Suppressor macrophage treated with lipopolysaccharide for 1 hour (primary cell): ENCODE measurements at regions not wholly inside any gene's neighbourhood (a gene's known extent, or its start where the extent isn't known, plus 50 kb on each side); places are given as distances from the start of the nearest gene placed in this dataset.

ENCODE experiments used
- DNase-seq, 3 donors: peaks; one replicate each; pipeline ENCODE4 v3.0.0-alpha.2; 2020 to 2022

DNA sequence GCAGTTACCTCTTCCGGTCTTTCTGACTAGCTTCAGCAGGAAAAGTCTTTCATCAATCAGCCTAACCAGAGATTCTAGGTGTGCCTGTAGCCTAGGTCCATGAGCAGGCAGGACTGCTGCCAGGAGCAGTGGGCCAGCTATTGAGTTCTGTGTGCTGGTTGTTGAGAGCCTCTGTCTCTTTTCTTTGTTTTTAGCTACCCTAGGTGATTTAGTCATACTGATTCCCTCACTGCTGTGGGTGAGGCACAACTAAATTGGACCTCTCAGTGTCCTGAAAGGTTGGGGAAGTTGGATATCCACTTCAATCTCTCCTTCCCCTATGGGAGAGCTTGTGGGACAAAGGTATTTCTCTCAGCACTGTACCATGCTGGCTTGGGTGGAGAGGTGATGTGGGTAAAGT is 354.9 kb downstream of the GPAT3 start:
- DNase-seq, result no peak

DNA sequence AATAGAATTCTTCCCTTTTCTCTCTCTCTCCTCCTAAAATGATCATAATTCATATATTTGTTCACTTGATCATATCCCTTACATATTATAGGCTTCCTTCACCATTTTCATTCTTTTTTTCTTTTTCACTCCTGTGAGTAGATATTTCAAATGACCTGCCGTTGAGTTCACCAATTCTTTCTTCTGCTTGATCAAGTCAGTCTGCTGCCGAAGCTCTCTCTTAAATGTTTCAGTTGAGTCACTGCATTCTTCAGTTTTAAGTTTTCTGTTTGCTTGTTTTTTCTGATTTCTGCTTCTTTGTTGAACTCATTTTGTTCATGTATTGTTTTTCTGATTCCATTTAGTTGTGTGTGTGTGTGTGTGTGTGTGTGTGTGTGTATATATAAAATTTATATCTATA is 354.3 kb downstream of the GPAT3 start:
- DNase-seq, result no peak

DNA sequence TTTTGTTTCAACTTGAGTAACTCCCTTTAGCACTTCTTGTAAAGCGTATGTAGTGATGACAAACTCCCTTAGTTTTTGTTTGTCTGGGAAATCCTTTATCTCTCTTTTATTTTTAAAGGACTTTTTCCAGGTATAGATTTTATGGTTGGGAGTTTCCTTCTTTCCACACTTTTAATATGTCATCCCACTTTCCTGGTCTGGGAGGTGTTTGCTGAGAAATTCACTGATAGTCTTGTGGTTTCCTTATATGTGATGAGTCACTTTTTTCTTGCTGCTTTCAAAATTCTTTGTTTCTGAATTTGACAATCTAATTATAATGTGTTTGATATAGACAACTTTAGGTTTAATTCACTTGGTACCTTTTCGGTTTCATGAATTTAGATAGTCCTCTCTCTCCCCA is 353.9 kb downstream of the GPAT3 start:
- no peak for DNase-seq

DNA sequence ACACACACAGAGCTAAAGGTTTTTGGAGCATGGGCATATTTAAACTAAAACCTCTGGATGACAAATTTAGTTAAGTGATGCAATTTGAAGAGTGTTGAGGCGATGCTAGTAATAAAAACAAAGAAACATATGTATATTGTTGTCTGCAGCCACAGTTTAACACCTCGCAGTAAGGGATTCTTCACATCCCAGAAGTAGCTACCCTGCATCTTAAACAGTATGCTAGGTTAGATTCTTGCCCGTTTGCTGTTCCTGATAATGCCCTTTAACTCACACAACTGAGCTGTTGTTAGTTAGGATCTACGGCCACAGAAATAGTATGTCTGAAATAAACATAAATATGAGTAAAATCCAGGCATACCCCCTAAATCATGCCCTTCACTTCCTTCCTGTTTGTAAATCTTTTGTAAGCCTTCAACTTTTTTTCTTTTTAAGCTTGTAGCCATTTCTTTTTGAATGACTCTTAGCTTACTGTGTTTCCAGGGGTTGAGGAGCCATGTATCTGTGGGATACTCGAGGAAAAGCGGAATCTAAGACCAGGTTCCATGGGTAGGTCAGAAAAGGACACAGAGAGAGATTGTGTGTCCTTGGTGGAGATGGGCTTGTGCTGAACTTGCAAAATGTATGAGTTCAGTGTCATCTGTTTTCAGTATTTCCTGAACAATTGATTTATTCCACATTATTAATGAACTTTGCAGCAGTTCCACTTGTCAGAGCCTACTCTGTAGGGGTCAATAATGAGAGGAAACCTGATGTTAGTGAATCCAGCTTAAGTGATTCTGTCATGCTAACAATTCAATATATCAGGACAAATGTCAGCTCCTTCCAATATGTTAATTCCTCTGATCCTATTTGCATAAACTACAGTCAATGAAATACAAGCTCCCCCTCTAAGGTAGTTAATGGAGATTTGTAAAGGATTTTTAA is 349.6 kb downstream of the GPAT3 start:
- no peak for DNase-seq

DNA sequence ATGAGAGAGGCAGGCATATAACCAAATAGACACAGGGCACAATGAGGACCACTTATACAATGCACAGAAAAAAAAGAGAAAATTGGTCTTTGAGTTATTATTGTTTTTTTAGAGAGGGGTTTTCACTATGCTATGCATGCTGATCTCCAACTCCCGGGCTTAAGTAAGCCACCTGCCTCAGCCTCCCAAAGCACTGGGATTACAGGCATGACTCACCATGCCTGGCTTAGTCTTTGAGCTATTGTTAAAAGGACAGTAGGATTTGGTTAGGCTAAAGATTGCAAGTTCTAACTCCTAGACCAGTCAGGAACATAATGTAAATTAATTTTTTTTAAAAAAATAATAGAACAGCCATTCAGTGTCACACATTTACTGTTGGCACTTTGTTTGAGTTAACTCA is 340.1 kb downstream of the GPAT3 start:
- DNase-seq, result no peak

DNA sequence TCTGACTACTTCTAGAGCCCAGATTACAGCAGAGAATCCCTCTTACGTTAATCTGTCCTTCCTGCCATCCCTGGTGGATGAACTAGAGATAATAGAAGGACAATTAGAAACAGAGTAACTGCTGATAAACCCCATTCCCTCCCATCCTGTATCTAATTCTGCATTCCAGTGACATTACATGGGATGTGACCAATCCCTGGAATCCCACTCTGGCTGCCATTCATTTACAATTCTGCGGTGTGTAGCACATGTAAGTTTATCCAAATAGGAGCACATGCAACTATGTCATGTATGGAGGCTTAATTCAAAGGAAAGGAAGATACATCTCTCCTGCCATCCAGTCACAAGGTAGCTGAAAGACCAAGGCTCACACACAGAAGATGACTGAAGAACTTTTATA is 339.5 kb downstream of the GPAT3 start:
- DNase-seq, result no peak

DNA sequence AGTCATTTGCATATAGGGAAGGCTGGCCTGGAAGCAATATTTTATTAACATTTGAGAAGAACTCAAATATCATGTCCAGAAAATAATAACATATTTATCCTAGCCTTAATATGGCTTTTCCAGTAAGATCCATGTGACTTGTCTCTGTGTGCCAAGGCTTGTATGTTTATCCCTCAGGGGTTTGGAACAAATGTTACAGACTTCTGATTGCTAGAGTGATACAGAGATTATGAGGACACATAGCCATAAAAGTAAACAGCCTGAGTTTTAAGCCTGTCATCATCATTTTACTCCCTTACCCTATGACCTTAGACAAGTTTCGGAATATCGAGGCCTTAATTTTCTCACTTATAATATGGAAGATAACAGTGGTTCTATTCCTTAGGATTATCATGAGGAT is 338.1 kb downstream of the GPAT3 start:
- no peak for DNase-seq

DNA sequence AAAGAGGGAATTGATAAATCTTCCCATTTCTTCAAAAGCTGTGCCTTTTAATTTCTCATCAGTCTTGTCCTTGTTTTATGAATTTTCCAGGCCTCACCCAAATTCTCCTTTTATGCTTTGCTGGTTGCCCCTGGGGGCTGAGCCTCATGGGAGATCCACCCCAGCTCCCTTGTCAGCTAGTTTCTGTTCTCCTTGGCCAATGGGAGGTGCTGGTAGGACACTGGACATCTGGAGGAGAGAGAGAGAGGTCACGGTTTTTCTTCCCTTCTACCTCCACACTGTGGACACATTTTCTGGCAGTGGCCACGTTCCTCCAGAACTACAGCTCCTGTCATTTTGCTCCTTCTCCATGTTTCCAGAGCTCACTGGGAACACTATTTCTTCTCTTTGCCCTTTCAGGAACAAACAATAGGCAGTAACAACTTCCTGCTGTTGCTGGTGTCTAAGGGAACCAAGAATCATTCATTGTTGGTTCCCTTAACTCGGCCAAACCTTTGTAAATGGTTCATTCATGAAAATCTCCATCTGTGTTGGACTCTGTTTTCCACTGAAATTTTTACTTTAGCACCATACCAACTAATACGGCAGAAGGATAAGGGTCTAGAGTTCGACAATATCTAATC is 334.5 kb downstream of the GPAT3 start:
- DNase-seq, result no peak

DNA sequence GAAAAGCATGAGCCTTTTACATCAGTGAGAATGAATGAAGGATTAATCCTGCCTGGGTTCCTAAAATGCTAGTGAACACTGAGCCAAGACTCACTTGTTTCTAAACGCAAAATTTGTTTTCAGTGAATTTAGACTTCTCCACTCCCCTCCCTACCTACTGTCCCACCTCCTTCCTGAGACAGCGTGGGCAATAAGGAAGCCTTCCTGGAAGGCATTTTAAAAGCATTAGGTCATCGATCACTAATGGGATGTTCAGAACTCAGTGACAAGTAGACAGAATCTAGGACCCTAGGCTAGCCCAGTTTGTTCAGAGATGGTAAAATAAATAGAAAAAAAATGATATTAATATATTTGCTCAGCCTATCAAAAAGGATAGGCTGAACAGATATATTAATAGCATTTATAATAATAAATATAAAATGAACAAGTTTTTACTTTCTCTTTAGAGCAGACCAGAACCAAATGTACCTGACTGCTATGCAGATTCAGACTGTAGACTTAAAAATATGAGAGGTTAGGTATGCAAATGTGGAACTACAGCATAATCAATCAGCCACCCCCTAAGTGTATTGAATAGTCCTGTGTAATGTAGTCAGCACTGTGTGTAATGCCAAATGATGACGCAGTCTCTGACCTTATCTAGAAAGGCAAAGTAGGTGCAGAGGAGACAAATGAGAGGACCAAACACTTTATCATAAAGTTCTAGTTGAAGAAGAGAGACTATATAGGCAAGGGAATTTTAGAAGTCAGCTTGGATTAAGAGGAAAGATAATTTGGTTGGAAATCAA is 331.1 kb downstream of the GPAT3 start:
- no peak for DNase-seq

DNA sequence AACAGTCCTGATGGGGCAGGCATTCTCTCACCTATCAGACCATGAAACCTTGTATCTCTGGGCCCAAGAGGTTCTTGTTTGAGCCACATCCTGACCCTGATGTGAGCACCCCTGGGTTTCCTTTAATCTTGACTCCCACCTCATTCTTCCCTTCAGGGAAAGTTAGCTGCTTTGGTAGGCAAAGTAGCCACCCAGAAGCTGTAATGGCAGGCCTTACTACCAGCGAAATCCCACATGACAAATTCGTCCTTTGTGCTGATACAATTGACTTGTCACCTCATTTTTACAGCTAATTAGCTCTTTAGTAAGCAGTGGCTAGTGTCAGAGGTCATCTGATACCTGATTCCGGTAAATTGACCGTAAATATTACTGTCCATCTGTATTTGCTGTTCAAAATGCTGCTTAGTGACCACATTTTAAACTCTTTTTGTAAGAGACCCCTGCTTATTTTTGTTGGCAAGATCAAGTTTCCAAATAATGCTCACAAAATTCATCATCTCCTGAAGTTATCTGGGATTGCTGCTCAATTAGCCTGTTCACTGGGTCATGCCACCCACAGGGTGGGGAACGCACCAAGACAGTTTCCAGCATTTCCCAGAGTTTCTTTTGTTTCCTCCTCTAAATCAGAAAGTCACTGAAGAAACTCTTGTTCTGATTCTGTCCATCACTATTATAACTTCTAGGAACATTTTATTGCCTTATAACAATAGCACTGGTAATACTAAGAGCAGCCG is 329.7 kb downstream of the GPAT3 start:
- DNase-seq, result no peak

DNA sequence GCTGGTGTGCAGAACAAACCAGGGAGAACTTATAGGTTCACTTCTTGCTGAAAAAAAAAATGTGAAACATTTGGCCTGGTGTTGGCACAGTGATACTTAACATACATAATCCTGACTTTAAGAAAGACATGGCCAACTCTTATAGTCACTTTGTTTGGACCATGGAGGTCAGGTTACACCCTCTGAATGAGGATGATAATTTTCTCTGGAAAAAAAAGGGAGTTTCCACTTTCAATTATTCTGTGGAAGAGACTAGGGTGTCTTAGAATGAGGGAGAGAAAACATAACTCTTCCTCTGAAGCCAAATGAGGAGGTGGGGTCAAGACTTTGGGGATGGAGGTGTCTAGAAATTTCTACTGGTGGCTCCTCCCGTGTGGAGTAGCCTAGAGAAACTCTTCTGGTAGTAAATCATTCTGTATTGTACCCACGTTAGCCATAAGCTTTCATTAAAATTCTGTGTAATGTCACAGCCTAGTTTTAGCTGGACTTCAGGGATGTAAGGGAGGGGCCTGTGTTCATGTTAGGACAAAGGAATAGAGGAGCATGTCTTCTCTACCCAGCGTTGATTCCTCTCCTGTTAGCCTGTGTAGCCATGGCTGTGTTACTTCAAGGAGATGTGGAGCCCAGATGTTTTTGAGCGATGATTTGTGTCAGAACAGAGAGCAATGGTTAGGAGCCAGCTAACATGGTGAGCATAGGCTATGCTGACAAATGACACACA is 328.3 kb downstream of the GPAT3 start:
- no peak for DNase-seq

DNA sequence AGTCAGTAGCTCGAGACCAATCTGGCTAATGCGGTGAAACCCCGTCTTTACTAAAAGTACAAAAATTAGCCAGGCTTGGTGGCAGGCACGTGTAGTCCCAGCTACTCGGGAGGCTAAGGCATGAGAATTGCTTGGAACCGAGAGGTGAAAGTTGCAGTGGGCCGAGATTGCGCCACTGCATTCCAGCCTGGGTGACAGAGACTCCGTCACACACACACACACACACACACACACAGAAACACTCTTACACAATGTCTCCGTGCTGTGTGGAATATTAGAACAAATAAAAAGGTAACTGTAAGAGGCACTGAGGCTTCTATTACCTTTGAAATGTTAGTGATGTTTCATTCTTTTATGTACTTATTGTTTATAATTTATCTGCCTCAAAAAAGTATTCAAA is 326.6 kb downstream of the GPAT3 start:
- DNase-seq, result no peak

DNA sequence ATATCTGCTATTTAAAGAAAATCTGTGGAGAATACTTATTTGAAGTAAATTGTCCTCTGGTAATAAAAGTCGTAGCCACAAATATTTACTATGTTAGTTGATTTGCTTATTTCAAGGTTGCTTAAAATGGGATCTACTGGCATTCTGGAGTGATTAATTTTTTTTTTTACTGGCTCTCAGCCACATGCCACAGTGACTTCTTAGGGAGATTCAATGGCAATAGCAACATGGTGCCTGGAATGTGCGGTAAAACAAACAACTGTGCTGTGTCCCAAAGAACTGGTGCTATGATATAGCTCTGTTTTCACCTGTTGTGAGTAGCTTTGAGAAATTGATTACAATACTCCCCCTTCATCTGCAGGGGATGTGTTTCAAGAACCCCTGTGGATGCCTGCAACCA is 324.3 kb downstream of the GPAT3 start:
- no peak for DNase-seq

DNA sequence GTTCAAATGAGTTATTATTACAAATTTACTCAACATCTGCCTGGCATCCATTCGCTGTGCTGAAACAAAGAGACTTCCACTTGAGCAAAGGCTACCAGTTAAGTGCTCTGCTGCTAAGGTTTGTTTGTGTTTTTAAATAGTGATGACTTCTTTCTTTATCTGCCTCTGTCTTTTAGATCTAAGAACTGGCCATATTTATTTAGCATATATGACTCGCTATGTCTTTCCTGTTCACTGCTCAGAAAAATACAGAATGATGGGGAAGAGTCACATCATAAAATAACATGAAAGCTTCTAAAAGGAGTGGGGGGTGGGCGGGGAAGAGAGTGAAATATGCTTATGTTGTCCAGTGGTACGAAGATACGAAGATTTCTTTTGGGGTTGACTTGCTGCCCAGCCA is 322.2 kb downstream of the GPAT3 start:
- no peak for DNase-seq

DNA sequence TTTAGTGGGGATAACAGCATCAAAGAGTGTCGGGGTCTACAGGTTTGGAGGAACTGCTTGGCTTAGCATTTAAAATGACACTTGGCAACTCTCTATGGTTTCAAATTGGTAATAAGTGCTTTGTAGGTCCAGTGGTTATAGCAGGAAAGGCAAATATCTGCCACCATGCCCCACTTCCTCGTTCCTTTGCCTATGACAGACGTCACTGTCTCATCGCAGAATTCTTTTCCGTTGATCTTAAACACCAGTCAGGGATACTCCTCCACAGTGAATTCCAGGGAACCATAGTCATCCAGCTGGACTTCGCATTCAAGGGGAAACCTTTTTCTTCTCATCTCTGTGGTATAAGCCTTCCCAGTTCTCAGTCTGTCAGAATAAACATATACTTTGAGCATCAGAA is 319.1 kb downstream of the GPAT3 start:
- no peak for DNase-seq

DNA sequence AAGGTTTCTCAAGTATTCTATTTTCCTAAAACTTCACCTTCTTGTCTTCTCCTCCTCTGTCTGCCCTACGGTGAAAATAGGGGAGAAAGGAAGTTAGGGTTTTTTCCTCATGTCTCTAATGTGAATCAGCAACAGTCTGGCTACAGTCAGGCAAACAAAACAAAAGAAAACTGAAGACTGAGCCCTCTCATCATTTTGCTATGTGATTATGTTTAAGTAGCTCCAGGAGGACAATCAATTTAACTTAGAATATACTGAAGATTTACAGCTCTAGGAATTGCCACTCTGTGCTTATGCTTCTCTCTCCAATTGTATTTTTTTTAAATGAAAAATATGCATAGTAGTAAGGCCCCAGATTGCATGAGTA is 316.2 kb downstream of the GPAT3 start:
- DNase-seq, result no peak

DNA sequence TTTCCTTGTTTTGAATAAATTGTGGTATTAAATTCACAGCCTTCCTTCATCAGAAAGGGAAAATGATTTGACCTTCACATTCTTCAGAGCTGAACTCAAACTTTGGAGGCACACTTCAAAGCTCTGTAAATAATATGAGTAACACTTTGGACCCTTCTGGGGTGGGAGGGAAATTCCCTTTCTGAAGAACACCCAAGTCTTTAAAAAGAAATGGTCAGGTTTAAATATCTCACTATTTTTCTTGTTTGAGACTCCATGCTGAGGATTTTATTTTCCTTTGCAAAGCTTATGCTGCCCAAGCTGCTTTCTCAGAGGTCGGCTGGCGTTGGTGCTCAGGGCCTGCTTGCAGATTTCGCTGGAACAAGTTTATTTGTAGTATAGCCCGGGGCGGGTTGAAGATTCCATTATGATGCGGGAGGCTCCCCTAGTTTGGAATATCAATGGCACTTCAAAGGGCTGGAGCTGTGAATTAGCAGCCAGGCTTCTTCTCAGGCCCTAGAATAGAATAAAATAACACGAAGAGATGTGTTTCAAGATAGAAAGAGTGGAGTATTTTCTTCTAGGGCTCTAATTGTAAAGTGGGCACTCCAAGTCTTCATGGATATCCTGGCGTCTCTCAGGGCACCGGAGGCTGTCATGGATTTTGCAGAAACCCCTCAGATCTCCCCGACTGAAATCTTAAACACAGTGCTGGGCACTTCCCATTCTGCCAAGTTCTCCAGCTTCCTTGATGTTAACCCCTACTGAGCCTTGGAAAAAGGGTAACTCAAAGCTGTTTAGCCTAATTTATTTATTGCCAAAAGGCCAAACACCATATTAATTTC is 315.6 kb downstream of the GPAT3 start:
- DNase-seq, result no peak

DNA sequence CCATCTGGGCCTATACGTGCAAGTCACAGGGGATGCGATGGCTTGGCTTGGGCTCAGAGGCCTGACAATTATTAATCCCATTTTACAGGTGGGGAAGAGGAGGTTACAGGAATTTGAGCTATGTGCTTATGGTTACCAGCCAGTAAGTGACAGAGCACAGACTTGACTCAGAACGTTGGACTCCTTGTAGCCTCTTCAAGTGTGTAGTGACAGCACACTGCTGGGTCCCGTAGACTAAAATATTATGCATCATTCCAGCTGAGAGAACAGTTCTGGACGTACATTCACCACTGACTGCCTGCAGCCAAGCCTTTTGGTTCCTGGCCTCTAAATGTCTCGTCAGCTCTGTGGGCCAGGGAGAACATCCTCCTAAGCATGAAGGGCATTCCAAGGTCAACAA is 314.5 kb downstream of the GPAT3 start:
- DNase-seq, result no peak

DNA sequence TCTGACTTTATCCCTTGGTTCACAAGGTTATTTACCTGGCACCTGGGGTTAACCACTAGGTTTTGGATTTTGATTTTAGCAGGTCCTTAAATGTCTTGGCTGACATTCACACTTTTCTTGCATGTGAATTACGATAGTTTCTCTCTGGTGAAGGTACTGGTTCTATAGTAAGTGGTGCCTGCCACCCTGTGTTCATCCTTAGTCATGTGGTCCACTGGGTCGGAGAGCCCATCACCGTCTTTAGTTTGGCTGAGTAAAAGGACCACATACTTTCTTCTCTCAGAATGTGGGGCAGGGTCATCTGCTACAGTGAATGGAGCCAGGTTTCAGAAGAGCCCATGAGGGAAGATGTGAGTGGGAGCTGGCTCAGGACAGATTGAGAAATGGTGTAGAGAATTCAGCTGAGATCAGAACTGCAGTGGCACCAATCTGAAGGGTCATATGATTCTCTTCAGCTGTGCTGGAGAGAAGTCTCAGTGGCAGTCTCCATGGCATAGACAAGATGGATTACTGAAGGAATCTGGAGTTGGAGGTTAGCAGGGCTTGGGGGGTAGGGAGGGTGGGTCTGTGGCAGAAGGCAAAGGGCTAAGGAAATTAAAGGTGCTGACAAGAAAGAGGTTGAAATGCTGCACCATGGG is 310.4 kb downstream of the GPAT3 start:
- no peak for DNase-seq

DNA sequence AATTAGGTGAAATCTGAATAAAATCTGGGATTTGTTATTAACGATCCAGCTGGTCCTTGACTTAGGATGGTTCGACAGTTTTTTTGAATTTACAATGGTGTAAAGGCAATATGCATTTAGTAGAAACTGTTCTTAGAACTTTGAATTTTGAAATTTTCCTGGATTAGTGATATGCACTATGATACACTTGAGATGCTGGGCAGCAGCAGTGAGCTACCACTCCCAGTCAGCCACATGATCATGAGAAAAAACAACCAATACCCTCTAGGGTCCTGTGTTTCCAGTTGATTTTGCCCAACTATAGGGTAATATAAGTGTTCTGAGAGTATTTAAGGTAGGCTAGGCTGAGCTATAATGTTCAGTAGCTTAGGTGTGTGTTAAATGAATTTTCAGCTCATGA is 303.7 kb downstream of the GPAT3 start:
- no peak for DNase-seq
